ENCODE measurements at regions not wholly inside any gene's neighbourhood (a gene's known extent, or its start where the extent isn't known, plus 50 kb on each side); places are given as distances from the start of the nearest gene placed in this dataset.

GRCh38 chr3:20462723-20463122 lies 276.7 kb upstream of the SGO1 start (continued):
- no peak for TF ChIP-seq ZNF518A (tag by site-specific recombination; conservative IDR thresholded peaks at IDR 0.05; ENCODE audit: low read depth)
- no peak for TF ChIP-seq ZNF629 (tag by site-specific recombination; IDR thresholded peaks at IDR 0.05)

- CTCF ChIA-PET, result no interaction called here
- H3K4me3 ChIP-seq (ENCODE audit: low read depth, low read length), result no peak overlapping the region
- no peak overlapping the region for H3K27ac ChIP-seq (ENCODE audit: extremely low read depth, low read depth, low read length)
- no peaks in the 10 kb centered on the region for H3K36me3 ChIP-seq (ENCODE audit: control insufficient read depth in 2 of 2, insufficient read depth in 1 of 2, low read length in 2 of 2)
- POLR2A ChIA-PET, result no interaction called here
- no peaks in the 10 kb centered on the region for H3K4me1 ChIP-seq (ENCODE audit: control insufficient read depth, insufficient read depth, low read length)
- no peaks in the 10 kb centered on the region for H3K9me3 ChIP-seq (ENCODE audit: control insufficient read depth, insufficient read depth, low read depth, low read length)
- TF ChIP-seq YY2 (tag by site-specific recombination; IDR thresholded peaks at IDR 0.05) (no peak), ZNF701 (tag by site-specific recombination; IDR thresholded peaks at IDR 0.05) (no peak), ZBTB8A (tag by site-specific recombination; IDR thresholded peaks at IDR 0.05) (no peak), ZNF140 (tag by site-specific recombination; IDR thresholded peaks at IDR 0.05) (no peak), ZNF175 (tag by site-specific recombination; IDR thresholded peaks at IDR 0.05) (no peak), ZNF670 (tag by site-specific recombination; IDR thresholded peaks at IDR 0.05; ENCODE audit: low read depth) (no peak), ZNF707 (tag by site-specific recombination; IDR thresholded peaks at IDR 0.05) (no peak), KLF10 (tag by site-specific recombination; IDR thresholded peaks at IDR 0.05) (no peak), ZNF518A (tag by site-specific recombination; conservative IDR thresholded peaks at IDR 0.05; ENCODE audit: low read depth) (no peak), ZNF501 (tag by site-specific recombination; IDR thresholded peaks at IDR 0.05) (no peak), TCF7L2 (IDR thresholded peaks at IDR 0.05; ENCODE audit: borderline replicate concordance, low read depth, low read length) (no peak), GLIS2 (tag by site-specific recombination; IDR thresholded peaks at IDR 0.05) (no peak), ZBTB48 (tag by site-specific recombination; IDR thresholded peaks at IDR 0.05) (no peak)
These were observed 276.2 kb upstream of the SGO1 start for GRCh38 chr3:20462226-20462625.
